HepG2 (cell line): ENCODE measurements at regions not wholly inside any gene's neighbourhood (a gene's known extent, or its start where the extent isn't known, plus 50 kb on each side); places are given as distances from the start of the nearest gene placed in this dataset.

ENCODE experiments used
- ARID4A ChIP-seq: sonication (generic); formaldehyde crosslinking; IDR thresholded peaks from 2 replicates; pipeline ENCODE4 v1.5.0; 2020; ENCODE audit warnings: mild to moderate bottlenecking, missing genetic modification reagents, borderline replicate concordance
- CENPT ChIP-seq: sonication (generic); formaldehyde crosslinking; IDR thresholded peaks from 2 replicates; pipeline ENCODE4 v1.8.0; 2022; ENCODE audit warnings: low read depth, mild to moderate bottlenecking, moderate library complexity, missing genetic modification reagents
- JARID2 ChIP-seq: sonication (generic); formaldehyde crosslinking; IDR thresholded peaks from 2 replicates; pipeline ENCODE4 v1.8.1; 2023; ENCODE audit warnings: missing genetic modification reagents, inconsistent platforms; ENCODE audit not compliant: insufficient replicate concordance
- KLF16 ChIP-seq, 2 experiments: sonication (generic) in 1 of 2; formaldehyde crosslinking in 1 of 2; IDR thresholded peaks; 2 replicates each; pipeline versions ENCODE4 v1.6.1 to v1.8.0; 2016 to 2023; ENCODE audit warnings: missing genetic modification reagents in 2 of 2, missing compliant biosample characterization in 1 of 2
- MEIS1 ChIP-seq: sonication (generic); formaldehyde crosslinking; IDR thresholded peaks from 2 replicates; pipeline ENCODE4 v1.9.0; 2021; ENCODE audit warnings: mild to moderate bottlenecking, missing genetic modification reagents, moderate library complexity, borderline replicate concordance
- MLXIP ChIP-seq: sonication (generic); formaldehyde crosslinking; IDR thresholded peaks from 2 replicates; pipeline ENCODE4 v1.9.0; 2021; ENCODE audit warnings: missing genetic modification reagents, borderline replicate concordance
- PHF5A ChIP-seq: IDR thresholded peaks from one replicate; pipeline ENCODE4 v1.6.1; 2018; ENCODE audit warnings: low read depth, missing genetic modification reagents; ENCODE audit not compliant: unreplicated experiment
- PRMT3 ChIP-seq: sonication (generic); formaldehyde crosslinking; IDR thresholded peaks from 2 replicates; pipeline ENCODE4 v1.8.1; 2022; ENCODE audit warnings: low read depth, mild to moderate bottlenecking, moderate library complexity, missing genetic modification reagents, borderline replicate concordance
- SRSF9 ChIP-seq: fragments of 200-400 bp; formaldehyde crosslinking; IDR thresholded peaks from 2 replicates; pipeline ENCODE4 v1.6.1; 2018; ENCODE audit warnings: borderline replicate concordance, mild to moderate bottlenecking, low read depth, low read length; ENCODE audit not compliant: insufficient read depth, poor library complexity, severe bottlenecking
- TFE3 ChIP-seq: IDR thresholded peaks from 2 replicates; pipeline ENCODE4 v1.6.1; 2016
- ZFY ChIP-seq: sonication (generic); formaldehyde crosslinking; IDR thresholded peaks from 2 replicates; pipeline ENCODE4 v1.4.0; 2020; ENCODE audit warnings: missing genetic modification reagents
- ZNF414 ChIP-seq: sonication (generic); formaldehyde crosslinking; IDR thresholded peaks from 2 replicates; pipeline ENCODE4 v1.5.0; 2020; ENCODE audit warnings: missing genetic modification reagents
- ZNF510 ChIP-seq: sonication (generic); formaldehyde crosslinking; IDR thresholded peaks from 2 replicates; pipeline ENCODE4 v1.4.0; 2020; ENCODE audit warnings: low read depth, mild to moderate bottlenecking, missing genetic modification reagents
- ZNF552 ChIP-seq: sonication (generic); formaldehyde crosslinking; IDR thresholded peaks from 2 replicates; pipeline ENCODE4 v1.9.0; 2022; ENCODE audit warnings: missing genetic modification reagents, mild to moderate bottlenecking, borderline replicate concordance
- ZNF614 ChIP-seq: IDR thresholded peaks from 2 replicates; pipeline ENCODE4 v1.6.1; 2018; ENCODE audit warnings: missing biosample characterization, missing genetic modification reagents, inconsistent platforms, borderline replicate concordance
- TF ChIP-seq, protein P1 (sequence below): sonication (generic); formaldehyde crosslinking; IDR thresholded peaks from 2 replicates; pipeline ENCODE4 v1.5.0; 2020; ENCODE audit warnings: mild to moderate bottlenecking, missing genetic modification reagents

DNA sequence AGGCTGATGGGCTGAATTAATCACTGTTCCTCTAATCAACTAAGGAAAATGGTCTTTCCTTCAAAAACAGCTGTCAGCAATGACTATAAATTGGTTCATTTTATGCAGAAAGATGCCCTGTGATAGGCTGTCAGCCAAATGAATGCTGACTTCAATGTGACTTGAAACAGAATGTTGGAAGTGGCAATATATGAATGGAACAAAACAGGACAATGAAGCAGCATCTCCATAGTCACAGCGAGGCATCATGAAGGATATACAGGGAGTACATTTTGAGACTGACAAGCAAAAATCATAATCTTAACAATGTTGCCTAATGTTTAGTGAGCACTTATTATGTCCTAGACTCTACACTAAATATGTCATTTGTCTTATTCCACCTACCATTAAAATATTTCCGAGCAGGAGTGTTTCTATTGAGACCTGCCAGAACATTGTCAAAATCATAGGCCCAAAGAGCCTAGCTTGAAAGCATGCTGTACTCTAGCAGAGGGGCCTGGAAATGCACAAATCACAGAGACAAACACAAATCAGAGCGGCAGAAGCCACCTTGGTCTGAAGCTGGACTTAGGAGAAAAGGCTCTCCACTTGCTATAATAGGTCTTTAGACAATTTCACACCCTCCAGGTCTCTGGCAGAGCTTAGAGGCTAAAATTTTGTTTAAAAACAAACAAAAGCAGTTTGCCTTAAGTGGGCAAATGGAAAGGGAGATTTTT, 63.3 kb downstream of the FAM50B start (continued):
- no peak for TF ChIP-seq ARID4A (CRISPR knock-in tag)
- TF ChIP-seq PHF5A (CRISPR knock-in tag): no peak
- TF ChIP-seq MEIS1 (CRISPR knock-in tag): no peak
- TF ChIP-seq ZNF510 (CRISPR knock-in tag): no peak
- TF ChIP-seq ZFY (CRISPR knock-in tag): peak; percentile 58
- TF ChIP-seq ZNF614 (CRISPR knock-in tag): no peak
- no peak for TF ChIP-seq MLXIP (CRISPR knock-in tag)
- TF ChIP-seq SRSF9: no peak
- no peak for TF ChIP-seq CENPT (CRISPR knock-in tag)
- no peak for TF ChIP-seq JARID2
- TF ChIP-seq ZNF414: no peak
- TF ChIP-seq TFE3: no peak
- no peak for TF ChIP-seq KLF16 (CRISPR knock-in tag; IDR thresholded peaks at IDR 0.05)
- no peak for TF ChIP-seq ZNF552 (CRISPR knock-in tag)
- TF ChIP-seq PRMT3: no peak
- TF ChIP-seq, protein P1, sequence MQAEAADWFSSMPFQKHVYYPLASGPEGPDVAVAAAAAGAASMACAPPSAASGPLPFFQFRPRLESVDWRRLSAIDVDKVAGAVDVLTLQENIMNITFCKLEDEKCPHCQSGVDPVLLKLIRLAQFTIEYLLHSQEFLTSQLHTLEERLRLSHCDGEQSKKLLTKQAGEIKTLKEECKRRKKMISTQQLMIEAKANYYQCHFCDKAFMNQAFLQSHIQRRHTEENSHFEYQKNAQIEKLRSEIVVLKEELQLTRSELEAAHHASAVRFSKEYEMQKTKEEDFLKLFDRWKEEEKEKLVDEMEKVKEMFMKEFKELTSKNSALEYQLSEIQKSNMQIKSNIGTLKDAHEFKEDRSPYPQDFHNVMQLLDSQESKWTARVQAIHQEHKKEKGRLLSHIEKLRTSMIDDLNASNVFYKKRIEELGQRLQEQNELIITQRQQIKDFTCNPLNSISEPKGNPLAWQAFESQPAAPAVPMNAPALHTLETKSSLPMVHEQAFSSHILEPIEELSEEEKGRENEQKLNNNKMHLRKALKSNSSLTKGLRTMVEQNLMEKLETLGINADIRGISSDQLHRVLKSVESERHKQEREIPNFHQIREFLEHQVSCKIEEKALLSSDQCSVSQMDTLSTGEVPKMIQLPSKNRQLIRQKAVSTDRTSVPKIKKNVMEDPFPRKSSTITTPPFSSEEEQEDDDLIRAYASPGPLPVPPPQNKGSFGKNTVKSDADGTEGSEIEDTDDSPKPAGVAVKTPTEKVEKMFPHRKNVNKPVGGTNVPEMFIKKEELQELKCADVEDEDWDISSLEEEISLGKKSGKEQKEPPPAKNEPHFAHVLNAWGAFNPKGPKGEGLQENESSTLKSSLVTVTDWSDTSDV (CRISPR knock-in tag): no peak
